ENCODE measurements at regions not wholly inside any gene's neighbourhood (a gene's known extent, or its start where the extent isn't known, plus 50 kb on each side); places are given as distances from the start of the nearest gene placed in this dataset.

- H3K9me2 ChIP-seq (replicated peaks; ENCODE audit: control insufficient read depth, low read length) = no peaks in the 10 kb centered on the region
- no peaks in the 10 kb centered on the region for H3K79me2 ChIP-seq (ENCODE audit: control insufficient read depth, low read length)
- H3K36me3 ChIP-seq (ENCODE audit: control insufficient read depth, low read length) = no peaks in the 10 kb centered on the region
- H3K27ac ChIP-seq (ENCODE audit: low read depth, low read length) = no peak overlapping the region
- H3K4me1 ChIP-seq (ENCODE audit: control insufficient read depth, low read length) = no peaks in the 10 kb centered on the region
- H3F3A ChIP-seq (ENCODE audit: control insufficient read depth, insufficient read depth) = no peaks in the 10 kb centered on the region
- H3K4me3 ChIP-seq (ENCODE audit: low read length) = no peak overlapping the region
- H3K27me3 ChIP-seq (ENCODE audit: control insufficient read depth, low read length) = no peaks in the 10 kb centered on the region
- no peaks in the 10 kb centered on the region for H4K20me1 ChIP-seq (ENCODE audit: control insufficient read depth, insufficient read depth, low read depth, low read length)
- no peaks in the 10 kb centered on the region for H3K9me3 ChIP-seq (ENCODE audit: control insufficient read depth, insufficient read depth, low read length)
- H3K4me2 ChIP-seq (ENCODE audit: low read length) = no peak overlapping the region
- TF ChIP-seq CTCF (IDR thresholded peaks at IDR 0.05; ENCODE audit: low read depth, low read length, poor library complexity, severe bottlenecking) (no peak), EZH2phosphoT487 (IDR thresholded peaks at IDR 0.05; ENCODE audit: borderline replicate concordance, low read length) (no peak)
Observed at GRCh38 chr21:36624105-36624504, 74.8 kb upstream of the SIM2 start.

GRCh38 chr21:36626791-36627190 is 72.1 kb upstream of the SIM2 start:
- Histone ChIP-seq H3K4me2 (ENCODE audit: low read length) (no peak overlapping the region), H3K9me2 (replicated peaks; ENCODE audit: control insufficient read depth, low read length) (no peaks in the 10 kb centered on the region), H3K4me3 (ENCODE audit: low read length) (no peak overlapping the region), H3K79me2 (ENCODE audit: control insufficient read depth, low read length) (no peaks in the 10 kb centered on the region), H3K4me1 (ENCODE audit: control insufficient read depth, low read length) (no peaks in the 10 kb centered on the region), H4K20me1 (ENCODE audit: control insufficient read depth, insufficient read depth, low read depth, low read length) (no peaks in the 10 kb centered on the region), H3K27me3 (ENCODE audit: control insufficient read depth, low read length) (no peaks in the 10 kb centered on the region), H3K27ac (ENCODE audit: low read depth, low read length) (no peak overlapping the region), H3K36me3 (ENCODE audit: control insufficient read depth, low read length) (no peaks in the 10 kb centered on the region), H3F3A (ENCODE audit: control insufficient read depth, insufficient read depth) (no peaks in the 10 kb centered on the region), H3K9me3 (ENCODE audit: control insufficient read depth, insufficient read depth, low read length) (no peaks in the 10 kb centered on the region)
- no peak for TF ChIP-seq CTCF (IDR thresholded peaks at IDR 0.05; ENCODE audit: low read depth, low read length, poor library complexity, severe bottlenecking)
- no peak for TF ChIP-seq EZH2phosphoT487 (IDR thresholded peaks at IDR 0.05; ENCODE audit: borderline replicate concordance, low read length)

- H3K27me3 ChIP-seq (ENCODE audit: control insufficient read depth, low read length) = no peaks in the 10 kb centered on the region
- H3K9me2 ChIP-seq (replicated peaks; ENCODE audit: control insufficient read depth, low read length) = no peaks in the 10 kb centered on the region
- TF ChIP-seq EZH2phosphoT487 (IDR thresholded peaks at IDR 0.05; ENCODE audit: borderline replicate concordance, low read length) (no peak), CTCF (IDR thresholded peaks at IDR 0.05; ENCODE audit: low read depth, low read length, poor library complexity, severe bottlenecking) (no peak)
- H4K20me1 ChIP-seq (ENCODE audit: control insufficient read depth, insufficient read depth, low read depth, low read length) = no peaks in the 10 kb centered on the region
- no peaks in the 10 kb centered on the region for H3K36me3 ChIP-seq (ENCODE audit: control insufficient read depth, low read length)
- no peak overlapping the region for H3K27ac ChIP-seq (ENCODE audit: low read depth, low read length)
- H3K4me3 ChIP-seq (ENCODE audit: low read length) = no peak overlapping the region
- H3K4me1 ChIP-seq (ENCODE audit: control insufficient read depth, low read length) = no peaks in the 10 kb centered on the region
- H3K4me2 ChIP-seq (ENCODE audit: low read length) = no peak overlapping the region
- H3K79me2 ChIP-seq (ENCODE audit: control insufficient read depth, low read length) = no peaks in the 10 kb centered on the region
- H3K9me3 ChIP-seq (ENCODE audit: control insufficient read depth, insufficient read depth, low read length) = no peaks in the 10 kb centered on the region
- no peaks in the 10 kb centered on the region for H3F3A ChIP-seq (ENCODE audit: control insufficient read depth, insufficient read depth)
Observed at GRCh38 chr21:36627242-36627641, 71.7 kb upstream of the SIM2 start.

GRCh38 chr21:36628106-36628505 is 70.8 kb upstream of the SIM2 start:
- Histone ChIP-seq H3K79me2 (ENCODE audit: control insufficient read depth, low read length) (no peaks in the 10 kb centered on the region), H3K9me2 (replicated peaks; ENCODE audit: control insufficient read depth, low read length) (no peaks in the 10 kb centered on the region), H3F3A (ENCODE audit: control insufficient read depth, insufficient read depth) (no peaks in the 10 kb centered on the region), H3K4me2 (ENCODE audit: low read length) (no peak overlapping the region), H3K4me3 (ENCODE audit: low read length) (no peak overlapping the region), H3K36me3 (ENCODE audit: control insufficient read depth, low read length) (no peaks in the 10 kb centered on the region), H3K9me3 (ENCODE audit: control insufficient read depth, insufficient read depth, low read length) (no peaks in the 10 kb centered on the region), H3K4me1 (ENCODE audit: control insufficient read depth, low read length) (no peaks in the 10 kb centered on the region), H4K20me1 (ENCODE audit: control insufficient read depth, insufficient read depth, low read depth, low read length) (no peaks in the 10 kb centered on the region), H3K27ac (ENCODE audit: low read depth, low read length) (no peak overlapping the region), H3K27me3 (ENCODE audit: control insufficient read depth, low read length) (no peaks in the 10 kb centered on the region)
- TF ChIP-seq EZH2phosphoT487 (IDR thresholded peaks at IDR 0.05; ENCODE audit: borderline replicate concordance, low read length) = no peak
- TF ChIP-seq CTCF (IDR thresholded peaks at IDR 0.05; ENCODE audit: low read depth, low read length, poor library complexity, severe bottlenecking) = no peak
